ENCODE measurements at regions not wholly inside any gene's neighbourhood (a gene's known extent, or its start where the extent isn't known, plus 50 kb on each side); places are given as distances from the start of the nearest gene placed in this dataset.
"Not testable (repeated sequence)": the region's sequence is repeated elsewhere in the genome, so short reads cannot be mapped to it uniquely, and the experiment has no call there.

DNA sequence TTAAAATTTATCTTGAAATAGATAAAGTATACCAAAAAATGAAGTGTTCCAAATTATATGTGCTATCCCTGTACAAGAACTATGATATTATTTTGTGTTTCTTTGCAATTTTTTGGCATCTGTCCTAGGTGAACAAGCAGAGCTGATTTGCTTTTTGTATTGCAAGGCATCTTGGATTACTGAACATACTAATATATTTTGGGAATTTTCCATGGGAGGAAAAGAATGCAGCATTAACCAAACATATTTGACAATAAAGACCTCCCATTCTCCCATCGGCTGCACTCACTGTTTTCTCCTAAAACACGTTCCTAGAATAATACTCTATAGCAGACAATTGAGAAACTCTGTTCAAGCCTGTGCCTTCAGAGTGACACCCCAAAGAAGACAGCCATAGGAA, 265.1 kb upstream of the ALCAM start:
- no peak for DNase-seq

DNA sequence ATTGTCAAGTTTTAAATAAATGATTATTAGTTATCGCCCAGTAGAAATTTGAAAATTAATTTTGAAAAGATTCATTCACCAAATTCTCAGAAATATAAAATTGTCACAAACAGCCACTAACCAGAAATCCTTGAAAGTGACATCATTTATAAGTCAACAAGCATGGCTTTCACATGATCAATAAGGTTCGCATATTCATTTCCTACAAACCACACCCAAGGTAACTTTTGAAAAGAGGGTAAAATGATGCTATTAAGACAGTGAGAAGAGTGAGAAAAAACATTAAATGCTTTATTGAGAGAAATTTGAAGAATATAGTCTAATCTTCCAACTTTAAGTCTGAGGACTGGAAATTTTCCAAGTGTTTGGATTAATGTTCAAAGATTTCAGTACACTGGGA, 263.6 kb upstream of the ALCAM start:
- DNase-seq = no peak

DNA sequence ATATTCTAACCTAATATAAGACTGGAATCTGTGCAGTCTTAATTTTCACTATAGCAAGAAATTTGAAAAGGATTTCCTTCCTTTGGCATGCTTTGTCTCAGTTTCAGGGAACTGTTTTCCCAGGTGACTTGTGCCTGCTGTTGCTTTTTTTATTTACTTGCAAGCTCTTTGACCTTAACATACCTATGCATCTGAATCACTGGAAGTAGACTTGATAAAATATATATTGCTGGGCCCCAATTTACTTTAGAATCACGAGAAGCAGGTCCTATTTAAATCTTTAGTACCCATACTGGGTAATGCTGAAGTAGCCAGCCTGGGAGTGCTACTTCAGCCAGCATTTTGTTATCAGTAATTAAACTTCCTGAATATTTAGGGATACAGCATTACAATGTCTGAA, 257.9 kb upstream of the ALCAM start:
- DNase-seq = no peak

DNA sequence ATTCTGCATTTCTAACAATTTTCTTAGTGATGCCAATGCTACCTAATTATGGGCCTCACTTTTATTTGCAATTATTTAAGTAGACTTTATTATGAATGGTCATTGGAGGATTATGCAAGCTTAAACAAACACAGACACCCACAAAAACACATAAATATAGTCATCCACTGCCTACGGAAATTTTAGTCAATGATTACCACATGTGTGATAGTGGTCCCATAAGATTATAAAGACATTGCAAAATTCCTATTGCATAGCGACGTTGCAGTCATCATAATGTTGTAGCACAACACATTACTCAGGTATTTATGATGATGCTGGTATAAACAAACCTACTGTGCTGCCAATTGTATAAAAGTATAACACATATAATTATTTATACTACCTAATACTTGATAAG, 247.8 kb upstream of the ALCAM start:
- no peak for DNase-seq

DNA sequence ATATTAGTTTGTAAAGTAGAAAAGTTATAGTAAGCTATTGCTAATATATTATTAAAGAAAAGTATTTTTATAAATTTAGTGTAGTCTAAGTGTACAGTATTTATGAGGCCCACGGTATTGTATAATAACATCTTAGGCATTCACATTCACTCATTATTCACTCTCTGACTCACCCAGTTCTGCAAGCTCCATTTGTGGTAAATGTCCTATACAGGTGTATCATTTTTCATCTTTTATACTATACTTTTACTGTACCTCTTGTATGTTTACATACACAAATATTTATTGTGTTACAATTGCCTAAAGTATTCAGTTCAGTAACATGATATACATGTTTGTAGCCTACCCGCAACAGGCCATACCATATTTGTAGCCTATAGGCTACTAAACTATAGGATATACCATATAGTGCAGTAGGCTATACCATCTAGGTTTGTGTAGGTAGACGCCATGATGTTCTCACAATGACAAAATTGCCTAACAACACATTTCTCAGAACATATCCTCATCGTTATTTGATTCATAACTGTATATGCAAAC, 246.8 kb upstream of the ALCAM start:
- no peak for DNase-seq

DNA sequence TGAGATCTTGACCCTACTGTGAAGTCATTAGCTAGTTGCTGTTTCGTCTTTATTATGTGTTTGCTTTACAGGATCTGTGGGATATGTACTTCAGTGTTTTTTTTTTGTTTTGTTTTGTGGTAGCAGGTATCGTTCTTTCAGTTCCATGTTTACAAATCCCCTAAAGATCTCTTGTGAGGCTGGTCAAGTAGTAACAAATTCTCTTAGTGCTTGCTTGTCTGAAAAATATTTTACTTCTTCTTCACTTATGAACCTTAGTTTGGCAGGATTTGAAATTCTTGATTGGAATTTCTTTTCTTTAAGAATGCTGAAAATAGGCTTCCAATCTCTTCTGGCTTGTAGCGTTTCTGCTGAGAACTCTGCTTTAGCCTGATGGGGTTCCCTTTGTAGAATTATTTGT, 235.8 kb upstream of the ALCAM start:
- no peak for DNase-seq

DNA sequence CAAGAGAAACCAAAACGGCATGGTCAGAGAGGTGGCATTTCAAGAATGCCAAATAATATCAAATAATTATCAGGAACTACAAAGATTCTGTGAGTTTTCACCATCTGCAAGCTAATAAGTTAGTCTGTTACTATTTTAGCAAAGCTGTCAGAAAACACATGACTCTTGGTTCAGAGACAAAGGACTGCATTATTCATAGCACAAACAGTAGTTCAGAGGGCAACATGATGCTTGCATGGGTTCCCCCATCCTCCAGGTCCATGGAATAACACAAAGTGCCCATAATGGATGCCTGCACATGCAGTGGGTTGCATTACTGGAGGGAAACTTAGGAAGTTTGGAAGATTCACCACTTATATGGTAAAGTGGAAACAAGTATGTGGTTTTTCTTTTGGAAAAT, 228.8 kb upstream of the ALCAM start:
- no peak for DNase-seq

DNA sequence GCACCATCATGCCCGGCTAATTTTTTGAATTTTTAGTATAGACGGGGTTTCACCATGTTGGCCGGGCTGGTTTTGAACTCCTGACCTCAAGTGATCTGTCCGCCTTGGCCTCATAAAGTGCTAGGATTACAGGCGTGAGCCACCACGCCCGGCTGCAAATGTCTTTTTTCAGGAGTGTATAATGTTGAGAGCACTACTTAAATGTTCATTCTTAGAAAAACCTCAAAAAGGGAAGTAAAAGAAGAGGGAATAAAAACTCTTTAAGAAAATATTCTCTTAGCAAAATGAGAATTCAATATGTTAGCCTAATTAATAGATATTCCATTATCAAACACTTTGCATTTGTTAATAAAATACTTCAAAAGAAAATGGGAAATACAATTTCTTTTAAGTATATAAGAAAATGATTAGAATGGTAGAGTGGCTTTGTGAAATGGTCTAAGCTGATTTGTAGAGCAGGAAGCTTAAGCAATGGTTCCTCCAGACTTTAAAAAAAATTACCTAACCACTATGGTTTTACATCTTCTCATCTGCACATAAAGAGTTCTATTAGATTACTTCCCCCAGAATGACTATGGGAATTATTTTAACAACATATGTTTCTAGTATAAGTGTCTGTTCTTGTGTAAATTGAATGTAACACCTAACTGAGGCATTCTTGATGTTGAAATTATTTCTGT, 226.7 kb upstream of the ALCAM start:
- no peak for DNase-seq

DNA sequence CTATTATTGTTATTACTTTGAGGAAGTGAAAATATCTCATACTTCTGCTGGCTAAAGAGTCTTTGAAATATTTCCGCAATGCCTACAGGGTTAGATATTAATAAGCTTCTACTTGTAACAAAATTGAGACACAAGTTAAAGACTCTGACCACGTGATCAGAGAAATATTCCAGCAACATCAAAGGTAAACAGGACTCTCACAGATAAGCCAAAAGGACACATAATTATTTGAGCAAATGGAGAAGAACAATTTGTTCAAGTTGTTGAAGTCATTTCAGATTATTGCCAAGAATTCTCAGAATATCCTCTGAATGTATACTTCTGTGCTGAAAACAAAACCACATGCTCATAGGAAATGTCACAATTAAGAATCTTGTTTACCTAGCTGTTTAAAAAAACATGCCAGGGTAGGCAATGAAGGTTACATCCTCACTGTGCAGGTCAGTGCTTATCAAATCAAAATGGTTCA, 225.8 kb upstream of the ALCAM start:
- no peak for DNase-seq

DNA sequence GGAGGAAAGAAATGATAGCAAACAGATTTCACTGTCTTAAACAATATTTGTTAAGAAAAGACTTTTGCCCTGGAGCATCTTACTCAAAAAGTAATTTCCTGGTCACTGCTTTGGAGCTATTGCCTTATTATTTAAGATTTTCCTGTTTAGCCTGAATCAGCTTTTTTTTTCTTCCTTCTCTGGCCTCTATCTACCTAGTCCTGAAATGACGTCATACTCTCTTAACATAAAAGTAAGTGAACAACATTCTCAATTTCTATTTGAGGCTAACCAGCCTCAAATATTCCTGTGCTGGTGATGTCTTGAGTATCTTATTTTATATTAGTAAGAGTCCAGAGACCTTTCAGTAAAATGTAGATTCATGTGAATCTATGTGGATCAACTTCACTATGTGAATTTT, 221.9 kb upstream of the ALCAM start:
- DNase-seq = no peak

DNA sequence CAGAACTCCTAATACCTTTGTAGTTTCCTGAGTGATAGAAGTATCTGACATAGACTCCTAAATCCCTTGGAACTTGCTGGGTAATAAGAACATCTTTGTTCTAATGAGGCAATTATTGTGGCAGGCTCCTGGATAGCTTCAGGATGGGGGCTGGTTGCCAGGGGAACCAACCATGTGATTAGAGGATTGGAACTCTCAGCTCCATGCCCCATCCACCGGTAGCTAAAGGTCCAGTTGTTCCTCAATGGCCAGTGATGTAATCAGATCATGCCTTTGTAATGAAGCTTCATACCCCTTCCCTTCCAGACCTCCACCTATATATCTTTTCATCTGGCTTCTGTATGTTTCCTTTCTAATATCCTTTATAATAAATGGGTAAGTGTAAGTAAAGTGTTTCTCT, 221.2 kb upstream of the ALCAM start:
- no peak for DNase-seq

DNA sequence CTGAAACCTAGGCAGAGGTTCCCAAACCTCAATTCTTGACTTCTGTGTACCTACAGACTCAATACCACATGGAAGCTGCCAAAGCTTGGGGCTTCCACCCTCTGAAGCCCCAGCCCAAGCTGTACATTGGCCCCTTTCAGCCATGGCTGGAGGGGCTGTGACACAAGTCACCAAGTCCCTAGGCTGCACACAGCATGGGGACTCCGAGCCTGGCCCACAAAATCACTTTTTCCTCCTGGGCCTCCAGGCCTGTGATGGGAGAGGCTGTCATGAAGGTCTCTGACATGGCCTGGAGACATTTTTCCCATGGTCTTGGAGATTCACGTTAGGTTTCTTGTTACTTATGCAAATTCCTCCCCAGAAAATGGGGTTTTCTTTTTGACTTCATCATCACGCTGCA, 217.5 kb upstream of the ALCAM start:
- not testable (repeated sequence) for DNase-seq

DNA sequence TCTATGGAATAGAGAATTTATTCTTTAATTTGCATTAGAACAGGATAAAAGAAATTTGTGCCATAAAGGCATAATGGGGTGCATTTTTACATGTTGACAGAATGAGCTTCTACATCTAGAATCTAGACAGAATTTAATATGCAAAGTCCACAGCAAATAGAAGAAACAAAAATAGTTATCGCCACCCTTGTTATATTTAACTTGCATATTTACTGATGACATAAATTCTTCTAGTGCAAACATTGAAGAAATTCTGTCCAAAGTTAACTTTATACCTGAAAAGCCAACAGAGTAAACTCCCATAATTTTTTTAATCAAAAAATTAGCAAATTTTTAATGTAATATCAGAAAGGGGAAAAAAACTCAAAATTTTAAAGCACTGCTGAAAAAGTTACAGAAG, 213.7 kb upstream of the ALCAM start:
- DNase-seq = no peak

DNA sequence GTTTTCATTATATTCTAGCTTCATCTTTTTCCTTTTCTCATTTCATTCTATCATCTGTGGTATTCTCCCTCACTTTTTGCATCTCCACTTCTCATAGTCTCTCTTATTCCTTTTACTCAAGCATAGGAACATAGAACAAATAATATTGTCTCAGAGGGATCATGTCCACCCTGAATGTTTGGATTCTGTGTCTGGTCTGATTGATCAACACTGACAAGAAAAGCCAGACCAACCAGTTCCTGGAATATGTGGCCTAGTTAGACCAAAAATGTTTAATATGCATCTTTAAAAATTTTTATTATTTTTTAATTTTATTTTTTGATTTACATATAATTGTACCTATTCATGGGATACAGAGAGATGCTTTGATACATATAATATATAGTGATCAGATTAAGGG, 212.0 kb upstream of the ALCAM start:
- DNase-seq = no peak

DNA sequence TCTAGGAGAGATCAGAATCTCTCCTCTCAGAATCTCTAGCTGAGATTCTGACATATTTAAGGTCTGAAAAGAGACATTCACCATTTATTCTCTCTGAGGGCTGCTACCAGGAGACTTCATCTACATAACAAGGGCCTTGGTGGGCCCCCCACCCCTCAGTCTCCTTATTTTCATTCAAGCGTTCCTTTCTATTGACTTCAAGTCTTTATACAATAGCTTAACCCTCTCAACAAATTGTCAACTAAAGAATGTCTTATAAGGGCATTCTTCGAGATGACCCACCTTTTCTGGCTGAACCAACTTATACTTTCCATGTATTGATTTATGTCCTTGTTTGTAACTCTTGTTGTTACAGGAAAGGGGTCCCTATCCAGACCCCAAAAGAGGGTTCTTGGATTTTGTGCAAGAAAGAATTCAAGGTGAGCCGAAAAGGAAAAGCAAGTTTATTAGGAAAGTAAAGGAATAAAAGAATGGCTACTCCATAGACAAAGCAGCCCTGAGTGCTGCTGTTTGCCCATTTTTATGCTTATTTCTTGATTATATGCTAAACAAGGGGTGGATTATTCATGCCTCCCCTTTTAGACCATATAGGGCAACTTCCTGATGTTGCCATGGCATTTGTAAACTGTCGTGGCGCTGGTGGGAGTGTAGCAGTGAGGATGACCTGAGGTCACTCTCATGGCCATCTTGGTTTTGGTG, 209.5 kb upstream of the ALCAM start:
- no peak for DNase-seq

DNA sequence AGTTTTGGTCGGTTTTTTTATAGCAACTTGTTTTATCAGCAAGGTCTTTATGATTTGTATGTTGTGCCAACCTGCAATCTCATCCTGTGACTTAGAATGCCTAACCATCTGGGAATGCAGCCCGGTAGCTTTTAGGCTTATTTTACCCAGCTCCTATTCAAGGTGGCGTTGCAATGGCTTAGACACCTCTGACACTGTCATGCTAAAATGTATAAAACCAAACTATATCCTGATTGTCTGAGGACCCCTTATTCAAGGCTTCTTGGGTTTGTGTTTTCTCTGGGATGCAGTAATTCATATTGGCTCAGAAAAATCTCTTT, 209.0 kb upstream of the ALCAM start:
- no peak for DNase-seq

DNA sequence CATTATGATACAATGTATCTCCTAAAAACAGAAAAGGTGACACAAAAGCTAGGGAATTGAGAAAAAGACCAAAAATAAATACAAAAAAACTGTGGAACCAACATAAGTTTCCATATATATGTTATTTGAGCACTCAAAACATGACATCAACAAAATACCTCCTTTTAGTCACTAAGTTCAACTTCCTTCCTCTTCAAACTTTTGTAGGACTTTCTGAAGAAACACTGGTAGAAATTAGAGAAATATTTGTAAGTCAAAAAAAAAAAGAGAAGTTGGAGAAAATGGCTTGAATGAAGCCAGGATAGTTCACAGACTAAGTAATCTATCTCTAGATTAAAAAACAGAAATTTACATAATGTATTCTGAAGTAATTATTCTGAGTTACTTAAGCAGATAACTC, 208.4 kb upstream of the ALCAM start:
- DNase-seq = no peak

DNA sequence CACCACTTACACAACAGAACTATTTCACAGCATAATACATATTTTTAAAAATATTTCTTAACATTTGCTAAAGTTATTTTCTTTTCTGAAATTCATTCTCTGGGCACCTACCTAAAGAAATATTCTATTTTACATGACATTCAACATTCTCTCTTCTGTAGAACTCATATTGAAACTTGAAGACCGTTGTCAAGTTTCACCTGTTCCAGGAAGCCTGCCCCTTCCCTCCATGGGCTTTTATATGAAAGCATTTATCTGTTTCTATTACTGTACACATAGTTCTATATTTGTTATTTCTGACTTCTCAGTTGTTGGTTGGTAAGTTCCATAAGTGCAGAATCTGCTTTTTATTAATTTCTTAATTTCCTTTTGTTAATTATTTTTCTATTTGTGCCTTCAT, 204.3 kb upstream of the ALCAM start:
- no peak for DNase-seq

DNA sequence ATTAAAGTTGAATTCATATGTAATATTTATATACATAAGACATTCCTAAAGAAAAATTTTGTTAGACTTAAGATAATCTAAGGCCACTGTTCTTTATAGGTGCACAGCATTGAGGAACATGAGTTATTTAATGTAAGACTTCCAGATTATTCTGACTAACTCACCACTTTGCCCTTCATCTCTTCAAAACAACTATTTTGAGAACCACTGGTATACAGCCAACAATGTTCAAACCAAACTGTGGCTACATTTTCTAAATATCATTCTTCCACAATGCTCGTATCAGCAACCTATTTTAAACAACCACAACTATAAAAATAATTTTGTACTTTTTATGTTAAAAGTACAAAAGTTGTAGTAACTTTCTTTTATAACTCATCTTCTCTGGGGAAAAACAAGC, 199.8 kb upstream of the ALCAM start:
- DNase-seq = no peak

DNA sequence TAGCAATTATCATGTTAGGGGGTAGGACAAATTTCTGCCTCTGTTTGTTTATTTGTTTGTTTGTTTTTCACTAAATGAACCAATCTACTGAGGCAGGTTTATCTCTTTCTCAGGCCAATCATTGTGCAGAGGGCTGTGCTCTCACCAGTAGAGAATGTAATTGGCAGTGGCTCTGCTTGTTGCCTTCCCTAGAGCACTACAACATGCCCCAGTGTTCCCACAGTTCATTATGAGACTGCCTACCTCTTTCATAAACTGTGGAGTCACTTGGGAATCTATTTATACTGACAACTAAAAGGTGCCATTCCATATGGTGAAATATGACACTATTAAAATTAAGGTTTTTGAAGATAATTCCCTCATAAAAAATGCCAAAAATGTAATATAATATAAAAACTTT, 196.3 kb upstream of the ALCAM start:
- no peak for DNase-seq

DNA sequence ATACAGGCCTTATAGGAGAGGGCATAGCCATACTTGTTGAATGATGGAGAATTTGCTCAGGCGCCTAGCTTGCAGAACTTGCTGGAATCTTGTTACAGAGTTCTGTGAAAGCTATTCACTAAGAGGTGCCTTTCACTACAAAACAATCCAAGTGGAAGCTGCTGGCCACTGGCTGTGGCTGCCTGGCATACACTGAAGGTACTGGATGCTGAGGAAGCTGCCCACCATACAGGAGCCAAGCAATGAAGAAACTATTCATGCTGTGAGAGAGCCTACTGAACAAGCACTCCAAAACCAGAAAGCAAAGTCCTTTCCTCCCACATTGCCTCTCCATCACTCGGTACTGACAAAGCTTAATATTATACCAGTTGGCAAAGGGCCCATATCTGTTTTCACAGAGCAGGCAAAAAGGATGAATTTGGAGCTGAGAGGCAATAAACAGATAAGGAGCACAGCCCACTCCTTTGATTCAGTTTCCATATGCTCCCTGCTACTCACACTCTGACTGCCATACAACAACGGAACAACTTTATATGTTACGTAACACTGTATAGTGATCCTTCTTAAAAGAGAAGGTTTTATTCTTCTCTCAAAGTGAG, 192.6 kb upstream of the ALCAM start:
- DNase-seq = no peak

DNA sequence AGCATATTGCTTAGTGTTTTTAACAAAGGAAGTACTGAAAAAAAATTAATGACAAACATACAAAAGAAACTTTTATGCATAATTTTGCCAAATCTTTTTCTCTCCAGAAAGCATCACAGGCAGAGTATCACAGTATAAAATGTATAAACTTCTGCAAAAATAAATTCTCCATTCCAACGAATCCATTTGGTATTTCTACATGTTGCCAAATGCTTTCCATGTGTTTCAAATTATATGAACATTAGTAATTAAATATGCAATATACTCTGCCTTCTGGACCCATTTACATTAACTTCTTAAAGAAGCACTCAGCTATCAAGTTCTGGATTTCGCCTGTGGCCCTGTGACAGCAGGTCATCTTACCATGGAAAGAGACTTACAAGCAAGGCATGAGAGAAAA, 189.1 kb upstream of the ALCAM start:
- DNase-seq = no peak

DNA sequence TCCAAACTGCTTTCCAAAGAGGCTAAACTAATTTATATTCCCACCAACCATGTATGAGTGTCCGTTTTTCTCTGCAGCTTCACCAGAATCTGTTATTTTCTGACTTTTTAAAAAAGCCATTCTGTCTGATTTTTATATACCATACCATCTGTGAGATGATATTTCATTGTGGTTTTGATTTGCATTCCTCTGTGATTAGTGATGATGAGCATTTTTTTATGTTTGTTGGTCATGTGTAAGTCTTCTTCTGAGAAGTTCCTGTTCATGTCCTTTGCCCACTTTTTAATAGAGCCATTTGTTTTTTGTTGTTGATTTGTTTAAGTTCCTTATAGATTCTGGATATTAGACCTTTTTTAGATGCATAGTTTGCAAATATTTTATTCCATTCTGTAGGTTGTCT, 179.4 kb upstream of the ALCAM start:
- DNase-seq = no peak

DNA sequence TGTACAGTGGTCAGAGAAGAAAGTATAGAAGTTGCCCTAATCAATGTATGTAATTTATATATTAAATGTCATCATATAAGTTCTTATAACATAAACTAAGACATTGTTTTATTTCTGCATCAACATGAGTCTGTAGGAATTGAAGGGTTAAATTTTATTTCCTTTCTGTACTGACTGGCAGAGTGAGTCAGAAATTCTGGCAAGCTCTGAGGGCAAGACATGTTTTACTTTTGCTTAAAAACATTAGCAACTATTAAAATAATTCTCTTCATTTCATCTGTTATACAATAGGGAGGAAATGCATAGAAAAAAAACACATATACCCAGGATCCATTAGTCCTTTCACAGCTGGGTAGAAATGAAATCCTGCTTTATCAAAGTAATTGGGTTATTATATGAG, 171.4 kb upstream of the ALCAM start:
- no peak for DNase-seq

DNA sequence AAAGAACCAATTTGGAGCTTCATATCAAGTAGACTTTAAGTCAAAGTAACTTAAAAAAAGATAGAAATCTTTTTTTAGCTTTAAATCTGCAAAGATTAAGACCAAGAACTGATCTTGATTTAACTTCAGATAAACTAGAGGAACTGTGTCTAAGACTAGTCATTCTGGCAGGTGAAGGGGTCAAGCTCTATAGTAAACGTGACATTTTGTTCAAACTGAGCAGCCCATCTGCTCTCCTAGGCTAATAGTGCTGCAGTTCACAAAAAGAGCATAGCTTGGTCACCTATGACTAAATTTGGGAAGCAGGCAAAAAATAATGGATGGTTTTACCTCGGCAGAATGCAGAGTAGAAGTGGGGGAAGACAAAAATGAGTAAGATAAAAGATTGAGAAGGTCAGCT, 168.8 kb upstream of the ALCAM start:
- DNase-seq = no peak
